Stimulated activated CD8-positive, alpha-beta memory T cell treated with anti-CD3 and anti-CD28 coated beads, Interleukin-15, amount 100 ng/mL, for 1 hour (primary cell): ENCODE measurements at regions not wholly inside any gene's neighbourhood (a gene's known extent, or its start where the extent isn't known, plus 50 kb on each side); places are given as distances from the start of the nearest gene placed in this dataset.

Source experiments
- DNase-seq: peaks from one replicate; pipeline ENCODE4 v3.0.0-alpha.2; 2020; ENCODE audit warnings: low read depth

DNA sequence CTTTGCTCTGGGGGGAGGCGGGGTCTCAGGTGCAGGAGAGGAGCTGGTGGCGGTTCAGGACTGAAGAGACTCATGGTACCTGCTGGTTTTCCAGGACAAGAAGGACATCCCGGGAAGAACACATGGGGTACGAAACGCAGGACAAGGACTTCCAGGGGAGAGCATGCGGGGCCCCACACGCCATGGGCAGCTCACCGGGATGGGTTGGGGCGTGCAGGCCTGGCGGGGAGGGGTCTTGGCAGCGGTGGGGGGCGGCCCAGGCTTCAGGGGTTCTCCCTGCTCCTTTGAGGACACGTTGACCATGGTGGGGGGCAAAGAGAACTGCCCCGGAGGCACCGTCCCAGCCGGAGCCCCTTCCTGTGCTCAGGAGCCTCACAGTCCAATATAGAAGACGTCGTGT is 673.2 kb downstream of the BRD1 start:
- DNase-seq, result no peak

DNA sequence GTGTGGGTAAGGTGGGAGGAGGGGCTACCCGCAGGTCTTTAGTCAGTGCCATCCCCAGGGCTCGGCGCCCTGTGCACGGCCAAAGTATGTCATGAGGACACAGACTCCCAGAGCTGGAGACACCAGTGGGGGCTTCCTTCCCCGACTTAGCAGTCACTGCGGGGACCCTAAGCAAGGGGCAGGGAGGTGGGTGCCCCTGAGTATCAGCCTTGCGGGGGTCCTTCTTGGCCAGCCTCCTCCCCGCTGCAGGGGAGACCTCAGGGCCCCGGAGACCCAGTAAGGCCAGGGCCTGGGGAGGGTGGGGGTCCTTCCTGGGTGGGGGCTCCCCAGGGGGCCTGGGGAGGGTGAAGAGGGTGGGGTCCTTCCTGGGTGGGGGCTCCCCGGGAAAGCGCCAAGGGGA is 673.8 kb downstream of the BRD1 start:
- DNase-seq, result no peak

GRCh38 chr22:49152939-49153770 is 674.5 kb downstream of the BRD1 start:
- DNase-seq, result no peak

GRCh38 chr22:49152127-49152938 is 675.3 kb downstream of the BRD1 start:
- DNase-seq, result no peak

GRCh38 chr22:49151256-49152126 is 676.2 kb downstream of the BRD1 start:
- no peak for DNase-seq

GRCh38 chr22:49150801-49151221 is 676.9 kb downstream of the BRD1 start:
- no peak for DNase-seq

DNA sequence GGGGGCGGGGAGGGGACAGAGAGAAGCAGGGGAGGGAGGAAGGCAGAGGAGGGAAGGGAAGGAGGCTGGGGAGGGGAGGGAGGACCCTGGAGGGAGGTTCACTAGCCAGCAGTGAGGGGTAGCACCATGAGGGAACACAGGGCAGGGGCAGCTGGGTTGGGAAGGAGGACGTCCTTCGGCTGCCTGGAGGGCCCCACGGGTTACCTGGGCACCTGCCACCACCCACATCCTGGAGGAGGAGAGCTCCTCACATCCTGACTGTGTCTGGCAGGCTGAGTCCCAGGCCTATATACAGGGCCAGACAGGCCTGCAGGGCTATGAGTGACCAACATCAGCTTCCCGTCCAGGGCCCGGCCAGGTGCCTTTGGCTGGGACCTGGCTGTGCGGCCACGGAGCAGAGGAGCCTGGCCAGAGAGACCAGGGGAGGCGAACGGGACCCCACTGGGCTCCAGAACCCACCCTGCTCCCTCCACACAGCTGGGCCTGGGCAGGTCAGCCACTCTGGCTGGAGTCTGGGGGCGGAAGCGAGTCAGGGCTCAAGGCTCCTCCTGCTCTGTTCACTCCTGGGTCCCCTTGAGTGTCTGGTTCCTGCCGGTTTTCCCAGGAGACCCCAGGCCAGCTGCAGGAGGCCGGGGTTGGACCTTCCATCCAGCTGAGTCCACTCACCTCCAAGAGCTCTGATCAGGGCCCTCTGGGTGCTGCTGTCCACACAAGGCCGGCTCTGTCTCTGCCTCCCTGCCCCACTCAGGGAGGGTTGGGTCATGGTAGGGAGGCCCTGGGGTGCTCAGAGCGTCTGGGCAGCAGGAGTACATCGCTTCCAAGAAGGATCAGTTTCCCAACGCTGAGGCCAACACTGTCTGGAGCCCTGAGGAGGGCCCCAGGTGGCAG is 677.7 kb downstream of the BRD1 start:
- DNase-seq, result no peak

DNA sequence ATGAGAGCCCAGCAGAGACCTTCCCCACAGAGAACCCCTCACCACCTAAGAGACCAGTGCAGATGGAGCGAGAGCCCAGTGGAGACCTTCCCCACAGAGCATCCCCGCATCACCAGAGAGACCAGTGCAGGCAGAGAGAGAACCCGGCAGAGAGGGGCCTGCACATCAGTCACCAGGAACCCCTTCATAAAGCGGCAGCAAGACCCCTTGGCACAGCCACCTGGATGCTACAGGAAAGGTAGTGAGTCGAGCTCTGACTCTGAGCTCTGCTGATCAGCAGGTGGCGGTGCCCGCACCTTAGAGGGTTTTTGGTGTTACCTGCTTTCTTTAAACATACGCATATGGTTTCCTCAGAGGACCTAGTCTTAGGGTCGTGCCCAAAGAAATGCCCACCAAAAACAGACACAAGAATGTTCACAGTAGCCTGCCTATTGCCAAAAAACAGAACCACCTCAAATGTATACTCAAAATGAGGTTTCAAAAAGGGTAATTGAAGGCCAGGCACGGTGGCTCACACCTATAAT is 678.7 kb downstream of the BRD1 start:
- no peak for DNase-seq

DNA sequence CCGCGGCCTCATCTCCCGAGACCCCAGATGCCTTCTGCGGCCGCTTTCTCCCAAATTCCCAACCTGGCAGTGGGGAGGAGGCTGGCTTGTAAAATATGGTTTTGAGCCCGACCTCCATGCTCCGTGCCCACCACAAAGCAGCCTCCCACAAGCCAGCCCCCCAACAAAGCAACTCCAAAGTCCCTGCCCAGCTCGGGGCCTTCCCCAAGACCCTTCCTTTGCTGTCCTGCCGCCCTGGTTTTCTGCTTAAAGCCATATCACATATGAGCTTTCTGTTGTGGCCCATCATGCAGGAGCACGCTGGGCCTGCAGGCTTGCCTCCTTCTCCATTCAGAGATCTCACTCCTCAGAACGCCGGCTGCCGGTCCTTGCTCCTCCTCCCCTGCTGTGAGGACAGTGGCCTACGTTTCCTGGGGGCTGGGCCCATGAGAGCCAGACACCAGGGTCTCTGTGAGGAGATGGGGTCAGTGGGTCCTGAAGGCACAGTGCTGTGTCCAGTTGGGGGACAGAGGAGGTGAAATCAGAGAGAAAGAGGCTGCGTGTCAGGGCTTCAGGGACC is 680.0 kb downstream of the BRD1 start:
- no peak for DNase-seq

GRCh38 chr22:49147171-49147570 is 680.5 kb downstream of the BRD1 start:
- no peak for DNase-seq

DNA sequence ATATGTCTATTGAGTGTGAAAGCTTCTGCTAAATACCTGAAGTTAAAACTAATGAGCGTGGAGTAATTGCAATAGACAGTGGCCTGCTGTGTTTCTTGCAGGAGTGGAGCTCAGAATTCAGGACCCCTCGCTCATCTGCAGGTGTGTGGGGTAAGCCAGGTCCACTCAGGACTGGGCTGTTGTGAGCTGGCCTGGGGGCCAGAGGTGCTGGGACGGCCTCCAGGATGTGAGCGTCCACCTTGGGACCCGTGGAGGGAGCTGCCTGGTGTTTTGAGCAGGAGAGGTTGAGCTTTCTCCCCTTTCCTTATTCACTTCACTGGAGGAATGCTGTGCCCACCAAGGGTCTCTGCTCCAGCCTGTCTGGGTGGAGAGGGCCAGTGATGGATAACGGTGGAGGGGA is 681.2 kb downstream of the BRD1 start:
- DNase-seq, result no peak

- no peak for DNase-seq
Measured at GRCh38 chr22:49143812-49144211, 683.9 kb downstream of the BRD1 start.

DNA sequence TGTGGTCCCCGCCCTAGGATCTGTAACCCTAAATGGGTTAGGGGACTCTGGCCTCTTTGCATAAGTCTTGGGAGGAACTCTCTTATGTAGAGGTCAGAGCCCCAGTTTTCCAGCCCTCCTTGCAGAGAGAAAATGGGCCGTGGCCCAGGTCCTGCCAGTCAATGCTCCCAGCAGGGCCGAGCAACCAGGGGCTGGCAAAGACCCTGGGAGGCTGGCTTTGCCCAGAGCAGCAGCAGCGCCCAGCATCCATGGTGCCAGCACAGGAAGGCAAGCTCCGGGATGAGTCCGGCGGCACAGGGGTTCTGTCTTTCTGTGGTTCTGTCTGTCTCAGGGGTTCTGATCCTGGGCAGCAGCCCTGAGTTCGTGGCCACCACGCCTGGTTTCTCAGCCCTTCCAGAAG is 684.8 kb downstream of the BRD1 start:
- DNase-seq, result no peak

- DNase-seq, result no peak
Measured at GRCh38 chr22:49142296-49142695, 685.4 kb downstream of the BRD1 start.

DNA sequence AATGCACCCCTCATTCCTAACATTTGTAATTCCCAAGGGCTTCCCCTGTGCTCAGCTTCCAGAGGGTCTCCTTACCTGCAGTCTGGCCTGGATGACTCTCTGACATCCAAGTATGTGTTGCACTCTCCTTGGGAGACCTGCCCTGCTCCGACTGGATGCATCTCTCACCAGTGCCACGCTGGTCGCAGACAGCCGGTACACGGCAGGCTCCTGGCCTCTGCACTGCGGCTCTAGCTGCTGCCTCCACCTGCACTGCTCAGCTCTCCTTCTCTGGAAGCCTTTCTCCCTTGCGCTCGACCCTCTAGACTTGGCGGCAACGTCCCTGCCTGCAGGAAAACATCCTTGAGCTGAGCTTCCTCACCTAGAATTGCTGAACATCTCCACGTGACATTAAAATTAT is 685.9 kb downstream of the BRD1 start:
- no peak for DNase-seq

GRCh38 chr22:49140911-49141665 is 686.6 kb downstream of the BRD1 start:
- no peak for DNase-seq

- no peak for DNase-seq
Measured at GRCh38 chr22:49139492-49140151, 688.1 kb downstream of the BRD1 start.

DNA sequence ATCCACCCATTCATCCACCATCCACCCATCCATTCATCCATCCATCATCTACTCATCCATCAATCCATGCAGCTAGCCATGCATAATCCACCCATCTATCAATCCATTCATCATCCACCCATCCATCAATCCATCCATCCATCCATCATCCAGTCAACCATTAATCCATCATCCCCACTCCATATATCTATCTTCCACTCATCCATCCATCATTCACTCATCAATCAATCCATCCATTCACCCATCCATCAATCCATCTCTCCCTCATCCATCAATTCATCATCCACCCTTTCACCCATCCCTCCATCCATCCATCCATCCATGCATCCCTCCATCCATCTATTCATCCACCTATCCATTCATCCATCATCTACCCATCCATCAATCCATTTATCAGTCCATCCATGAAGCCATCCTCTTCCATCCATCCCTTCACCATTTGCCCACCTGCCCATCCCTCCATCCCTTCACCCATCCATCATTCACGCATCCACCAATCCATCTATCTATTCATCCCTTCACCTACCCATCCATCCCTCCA is 689.4 kb downstream of the BRD1 start:
- DNase-seq, result no peak

DNA sequence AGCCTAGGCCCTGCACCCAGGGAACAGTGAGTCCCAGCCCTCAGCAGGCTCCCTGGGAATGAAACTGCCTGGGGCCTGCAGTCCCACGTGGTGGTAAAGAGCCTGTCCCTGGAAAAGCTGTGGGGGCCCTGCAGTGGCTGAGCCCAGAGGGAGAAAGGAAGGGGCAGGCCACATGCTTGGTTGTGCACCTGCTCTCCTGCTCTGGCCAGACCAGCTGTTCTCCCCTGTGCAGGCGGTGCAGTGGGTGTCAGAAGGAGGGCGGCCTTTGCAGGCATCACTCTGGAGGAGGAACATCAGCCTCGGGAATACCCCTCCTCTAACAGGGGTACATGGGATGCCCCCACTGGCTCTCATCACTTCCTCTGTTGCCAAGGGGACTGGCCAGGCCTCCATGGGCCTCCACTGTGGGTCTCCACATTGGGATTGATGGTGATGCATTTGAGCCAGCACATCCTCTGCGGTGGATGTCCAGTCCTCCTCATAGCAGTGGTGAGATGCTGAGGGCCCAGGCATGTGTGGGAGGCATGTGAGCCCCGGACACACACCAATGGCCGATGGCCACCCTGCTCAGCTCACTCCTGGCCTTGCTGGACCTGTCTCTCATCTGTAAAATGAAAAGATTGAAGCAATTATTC is 690.4 kb downstream of the BRD1 start:
- DNase-seq, result no peak
